ENCODE measurements at regions not wholly inside any gene's neighbourhood (a gene's known extent, or its start where the extent isn't known, plus 50 kb on each side); places are given as distances from the start of the nearest gene placed in this dataset.

GRCh38 chr2:59093571-59093970 lies 852.4 kb upstream of the FANCL start:
- Histone ChIP-seq H3K36me3 (ENCODE audit: control insufficient read depth in 2 of 2, insufficient read depth in 2 of 2, low read length in 1 of 2) (no peaks in the 10 kb centered on the region), H3K27me3 (ENCODE audit: control insufficient read depth in 2 of 2, insufficient read depth in 1 of 2, low read length in 1 of 2) (no peaks in the 10 kb centered on the region)

DNA sequence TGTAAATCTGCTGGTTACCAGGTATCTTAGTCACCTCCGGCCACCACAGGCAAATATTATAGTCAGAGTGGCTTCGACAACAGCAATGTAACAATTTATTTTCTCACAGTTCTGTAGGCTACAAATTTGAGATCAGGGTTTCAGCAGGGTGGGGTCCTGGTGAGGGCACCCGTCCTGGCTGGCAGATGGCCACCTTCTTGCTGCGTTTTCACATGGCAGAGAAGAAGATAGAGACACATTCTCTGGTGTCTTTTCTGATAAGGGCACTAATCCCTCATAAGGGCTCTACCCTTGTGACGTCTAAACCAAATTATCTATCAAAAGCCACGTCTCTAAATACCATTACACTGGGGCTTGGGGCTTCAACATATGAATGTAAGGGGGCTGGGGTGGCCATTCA lies 843.2 kb upstream of the FANCL start:
- no peak for DNase-seq (ENCODE audit: low read depth in 6 of 9, low spot score in 9 of 9)
- no peaks in the 10 kb centered on the region for H3K36me3 ChIP-seq (ENCODE audit: control insufficient read depth in 2 of 2, insufficient read depth in 2 of 2, low read length in 1 of 2)
- no peak overlapping the region for H3K27ac ChIP-seq (ENCODE audit: low read depth in 1 of 2, low read length in 1 of 2)
- H3K9me3 ChIP-seq (ENCODE audit: control insufficient read depth in 2 of 2, insufficient read depth in 1 of 2, low read length in 1 of 2): no peaks in the 10 kb centered on the region
- H3K4me1 ChIP-seq (ENCODE audit: control insufficient read depth in 2 of 2, insufficient read depth in 2 of 2, low read length in 2 of 2): no peaks in the 10 kb centered on the region
- no peaks in the 10 kb centered on the region for H3K27me3 ChIP-seq (ENCODE audit: control insufficient read depth in 2 of 2, insufficient read depth in 1 of 2, low read length in 1 of 2)
- WGBS: 80% methylated on average over 6 of the region's 6 CpGs
- H3K4me3 ChIP-seq (ENCODE audit: low read length in 2 of 2): no peak overlapping the region

More at GRCh38 chr2:59093571-59093970, 852.4 kb upstream of the FANCL start:
- H3K4me1 ChIP-seq (ENCODE audit: control insufficient read depth in 2 of 2, insufficient read depth in 2 of 2, low read length in 2 of 2): no peaks in the 10 kb centered on the region
- no peak overlapping the region for H3K4me3 ChIP-seq (ENCODE audit: low read length in 2 of 2)
- peaks cover 0 to 11% of the 10 kb centered on the region in 2 donors for H3K9me3 ChIP-seq (ENCODE audit: control insufficient read depth in 2 of 2, insufficient read depth in 1 of 2, low read length in 1 of 2)
- H3K27ac ChIP-seq (ENCODE audit: low read depth in 1 of 2, low read length in 1 of 2): no peak overlapping the region
- 86% methylated on average over 4 of the region's 4 CpGs for WGBS
- no peak for DNase-seq (ENCODE audit: low read depth in 6 of 9, low spot score in 9 of 9)

- Histone ChIP-seq H3K36me3 (ENCODE audit: control insufficient read depth in 2 of 2, insufficient read depth in 2 of 2, low read length in 1 of 2) (no peaks in the 10 kb centered on the region), H3K4me1 (ENCODE audit: control insufficient read depth in 2 of 2, insufficient read depth in 2 of 2, low read length in 2 of 2) (no peaks in the 10 kb centered on the region), H3K9me3 (ENCODE audit: control insufficient read depth in 2 of 2, insufficient read depth in 1 of 2, low read length in 1 of 2) (no peaks in the 10 kb centered on the region), H3K27ac (ENCODE audit: low read depth in 1 of 2, low read length in 1 of 2) (no peak overlapping the region), H3K27me3 (ENCODE audit: control insufficient read depth in 2 of 2, insufficient read depth in 1 of 2, low read length in 1 of 2) (no peaks in the 10 kb centered on the region), H3K4me3 (ENCODE audit: low read length in 2 of 2) (no peak overlapping the region)
- 91% methylated on average over 5 of the region's 5 CpGs for WGBS
- DNase-seq (ENCODE audit: low read depth in 6 of 9, low spot score in 9 of 9): no peak
These were observed 842.1 kb upstream of the FANCL start for GRCh38 chr2:59083075-59083828.

GRCh38 chr2:59082657-59083056 lies 841.5 kb upstream of the FANCL start:
- no peak overlapping the region for H3K27ac ChIP-seq (ENCODE audit: low read depth in 1 of 2, low read length in 1 of 2)
- H3K27me3 ChIP-seq (ENCODE audit: control insufficient read depth in 2 of 2, insufficient read depth in 1 of 2, low read length in 1 of 2): no peaks in the 10 kb centered on the region
- no peaks in the 10 kb centered on the region for H3K4me1 ChIP-seq (ENCODE audit: control insufficient read depth in 2 of 2, insufficient read depth in 2 of 2, low read length in 2 of 2)
- H3K9me3 ChIP-seq (ENCODE audit: control insufficient read depth in 2 of 2, insufficient read depth in 1 of 2, low read length in 1 of 2): no peaks in the 10 kb centered on the region
- no peaks in the 10 kb centered on the region for H3K36me3 ChIP-seq (ENCODE audit: control insufficient read depth in 2 of 2, insufficient read depth in 2 of 2, low read length in 1 of 2)
- no peak for DNase-seq (ENCODE audit: low read depth in 6 of 9, low spot score in 9 of 9)
- WGBS: 96% methylated on average over 5 of the region's 5 CpGs
- H3K4me3 ChIP-seq (ENCODE audit: low read length in 2 of 2): no peak overlapping the region

- Histone ChIP-seq H3K27ac (ENCODE audit: low read depth in 1 of 2, low read length in 1 of 2) (no peak overlapping the region), H3K9me3 (ENCODE audit: control insufficient read depth in 2 of 2, insufficient read depth in 1 of 2, low read length in 1 of 2) (no peaks in the 10 kb centered on the region), H3K4me3 (ENCODE audit: low read length in 2 of 2) (no peak overlapping the region), H3K36me3 (ENCODE audit: control insufficient read depth in 2 of 2, insufficient read depth in 2 of 2, low read length in 1 of 2) (no peaks in the 10 kb centered on the region), H3K4me1 (ENCODE audit: control insufficient read depth in 2 of 2, insufficient read depth in 2 of 2, low read length in 2 of 2) (no peaks in the 10 kb centered on the region), H3K27me3 (ENCODE audit: control insufficient read depth in 2 of 2, insufficient read depth in 1 of 2, low read length in 1 of 2) (no peaks in the 10 kb centered on the region)
- no peak for DNase-seq (ENCODE audit: low read depth in 6 of 9, low spot score in 9 of 9)
- WGBS: 95% methylated on average over 4 of the region's 4 CpGs
These were observed 839.5 kb upstream of the FANCL start for GRCh38 chr2:59080451-59081181.

GRCh38 chr2:59077981-59078531 lies 836.9 kb upstream of the FANCL start:
- H3K27ac ChIP-seq (ENCODE audit: low read depth in 1 of 2, low read length in 1 of 2): no peak overlapping the region
- no peaks in the 10 kb centered on the region for H3K27me3 ChIP-seq (ENCODE audit: control insufficient read depth in 2 of 2, insufficient read depth in 1 of 2, low read length in 1 of 2)
- DNase-seq (ENCODE audit: low read depth in 6 of 9, low spot score in 9 of 9): no peak
- no peak overlapping the region for H3K4me3 ChIP-seq (ENCODE audit: low read length in 2 of 2)
- 98% methylated on average over 6 of the region's 6 CpGs for WGBS
- H3K9me3 ChIP-seq (ENCODE audit: control insufficient read depth in 2 of 2, insufficient read depth in 1 of 2, low read length in 1 of 2): no peaks in the 10 kb centered on the region
- no peaks in the 10 kb centered on the region for H3K4me1 ChIP-seq (ENCODE audit: control insufficient read depth in 2 of 2, insufficient read depth in 2 of 2, low read length in 2 of 2)
- no peaks in the 10 kb centered on the region for H3K36me3 ChIP-seq (ENCODE audit: control insufficient read depth in 2 of 2, insufficient read depth in 2 of 2, low read length in 1 of 2)

- H3K4me3 ChIP-seq (ENCODE audit: low read length in 2 of 2): no peak overlapping the region
- no peak for DNase-seq (ENCODE audit: low read depth in 6 of 9, low spot score in 9 of 9)
- H3K27ac ChIP-seq (ENCODE audit: low read depth in 1 of 2, low read length in 1 of 2): no peak overlapping the region
- no peaks in the 10 kb centered on the region for H3K9me3 ChIP-seq (ENCODE audit: control insufficient read depth in 2 of 2, insufficient read depth in 1 of 2, low read length in 1 of 2)
- H3K4me1 ChIP-seq (ENCODE audit: control insufficient read depth in 2 of 2, insufficient read depth in 2 of 2, low read length in 2 of 2): no peaks in the 10 kb centered on the region
- H3K36me3 ChIP-seq (ENCODE audit: control insufficient read depth in 2 of 2, insufficient read depth in 2 of 2, low read length in 1 of 2): no peaks in the 10 kb centered on the region
- WGBS: 97% methylated on average over 6 of the region's 6 CpGs
- H3K27me3 ChIP-seq (ENCODE audit: control insufficient read depth in 2 of 2, insufficient read depth in 1 of 2, low read length in 1 of 2): no peaks in the 10 kb centered on the region
These were observed 836.1 kb upstream of the FANCL start for GRCh38 chr2:59077026-59077725.

DNA sequence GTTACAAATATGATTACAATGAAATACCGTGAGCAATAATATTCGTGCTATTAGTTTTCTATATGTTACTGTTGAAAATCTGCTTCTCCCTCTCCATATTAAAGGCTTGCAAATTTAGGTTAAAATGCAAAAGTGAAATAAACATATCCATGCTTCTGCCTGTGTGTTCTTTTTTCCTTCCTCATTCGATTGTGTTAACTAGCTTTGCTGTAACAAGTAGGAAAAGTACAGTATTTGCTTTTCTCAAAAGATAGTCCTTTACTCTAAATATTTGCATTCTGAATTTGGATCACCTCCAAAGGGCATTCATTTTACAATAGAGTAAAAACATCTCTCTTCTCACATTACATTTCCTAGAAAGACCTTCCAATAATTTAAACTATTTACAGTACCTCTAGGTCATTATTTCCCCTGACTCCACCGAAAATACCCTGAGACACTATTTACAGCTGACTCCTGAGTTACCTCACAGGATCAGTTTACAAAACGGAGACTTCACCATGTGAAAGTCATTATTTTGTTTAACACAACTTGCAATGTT lies 835.0 kb upstream of the FANCL start:
- no peak overlapping the region for H3K27ac ChIP-seq (ENCODE audit: low read depth in 1 of 2, low read length in 1 of 2)
- no peaks in the 10 kb centered on the region for H3K4me1 ChIP-seq (ENCODE audit: control insufficient read depth in 2 of 2, insufficient read depth in 2 of 2, low read length in 2 of 2)
- WGBS: 86% methylated on average over 5 of the region's 5 CpGs
- H3K36me3 ChIP-seq (ENCODE audit: control insufficient read depth in 2 of 2, insufficient read depth in 2 of 2, low read length in 1 of 2): no peaks in the 10 kb centered on the region
- no peaks in the 10 kb centered on the region for H3K27me3 ChIP-seq (ENCODE audit: control insufficient read depth in 2 of 2, insufficient read depth in 1 of 2, low read length in 1 of 2)
- no peak overlapping the region for H3K4me3 ChIP-seq (ENCODE audit: low read length in 2 of 2)
- DNase-seq (ENCODE audit: low read depth in 6 of 9, low spot score in 9 of 9): no peak
- H3K9me3 ChIP-seq (ENCODE audit: control insufficient read depth in 2 of 2, insufficient read depth in 1 of 2, low read length in 1 of 2): no peaks in the 10 kb centered on the region
